Stimulated activated naive CD8-positive, alpha-beta T cell treated with anti-CD3 and anti-CD28 coated beads, Interleukin-15, Interleukin-2, amounts not matched to agents 100 ng/mL and 50 ng/mL, for 24 hours (primary cell): ENCODE measurements at regions not wholly inside any gene's neighbourhood (a gene's known extent, or its start where the extent isn't known, plus 50 kb on each side); places are given as distances from the start of the nearest gene placed in this dataset.
A peak's percentile ranks its signal among the peaks of the same experiment; 100 is the strongest.
"Not testable (repeated sequence)": the region's sequence is repeated elsewhere in the genome, so short reads cannot be mapped to it uniquely, and the experiment has no call there.

ENCODE experiments used
- H3K27ac Mint-ChIP-seq: one replicate; pipeline ENCODE4 v1.8.0; 2021; ENCODE audit warnings: mild to moderate bottlenecking, mixed read lengths
- H3K27me3 Mint-ChIP-seq: one replicate; pipeline ENCODE4 v1.8.0; 2021; ENCODE audit warnings: mixed read lengths
- H3K36me3 Mint-ChIP-seq: one replicate; pipeline ENCODE4 v1.8.0; 2021; ENCODE audit warnings: low read depth, mixed read lengths
- H3K4me1 Mint-ChIP-seq: one replicate; pipeline ENCODE4 v1.8.0; 2021; ENCODE audit warnings: low read depth, mixed read lengths
- H3K4me3 Mint-ChIP-seq: one replicate; pipeline ENCODE4 v1.8.0; 2021; ENCODE audit warnings: mild to moderate bottlenecking, mixed read lengths
- H3K9me3 Mint-ChIP-seq: one replicate; pipeline ENCODE4 v1.8.0; 2021; ENCODE audit warnings: mixed read lengths

GRCh38 chr6:137588472-137588871 is 94.3 kb upstream of the OLIG3 start:
- H3K4me1 Mint-ChIP-seq = peaks cover 7% of the 10 kb centered on the region
- peaks cover 15% of the 10 kb centered on the region for H3K27me3 Mint-ChIP-seq
- peaks cover 15% of the 10 kb centered on the region for H3K9me3 Mint-ChIP-seq
- H3K36me3 Mint-ChIP-seq = no peaks in the 10 kb centered on the region
- H3K27ac Mint-ChIP-seq = no peak overlapping the region
- no peak overlapping the region for H3K4me3 Mint-ChIP-seq

DNA sequence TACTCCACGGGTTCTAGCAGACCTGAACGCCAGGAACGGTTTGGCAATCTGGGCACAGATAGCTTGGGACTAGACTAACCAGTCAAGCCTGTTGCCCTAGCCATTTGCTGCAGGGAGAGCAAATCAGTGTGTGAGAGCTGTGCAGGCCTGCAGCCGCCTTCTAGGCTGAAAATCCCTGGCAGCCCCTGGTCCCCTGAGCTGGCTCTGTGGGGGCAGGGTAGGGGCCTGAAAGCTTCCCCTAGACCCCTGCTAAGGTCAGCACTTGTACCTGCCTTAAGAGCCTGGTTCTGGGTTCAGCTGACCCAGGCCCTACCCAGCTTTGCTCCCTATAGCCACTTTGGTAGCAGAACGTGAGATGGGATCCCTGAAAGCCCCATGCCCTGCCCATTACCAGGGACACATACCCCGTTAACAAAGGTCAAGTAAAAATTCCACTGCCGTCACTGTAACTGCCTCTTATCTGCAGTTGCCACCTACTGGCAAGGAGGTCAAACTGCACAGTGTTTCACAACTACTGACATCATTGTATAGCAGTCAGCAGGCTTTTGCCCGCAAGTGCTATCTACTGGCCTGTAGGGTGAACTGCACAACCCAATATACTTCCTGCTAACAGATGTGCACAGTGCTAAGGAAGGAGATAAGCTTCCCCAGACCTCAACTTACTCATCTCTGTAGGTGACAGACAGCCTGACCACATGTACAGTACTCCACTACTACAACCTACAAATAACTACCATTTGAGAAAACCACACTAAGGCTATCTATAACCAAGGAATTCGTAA is 95.1 kb upstream of the OLIG3 start:
- H3K27ac Mint-ChIP-seq = no peak overlapping the region
- H3K36me3 Mint-ChIP-seq = no peaks in the 10 kb centered on the region
- H3K4me3 Mint-ChIP-seq = no peak overlapping the region
- H3K27me3 Mint-ChIP-seq = peaks cover 18% of the 10 kb centered on the region
- peaks cover 16% of the 10 kb centered on the region for H3K9me3 Mint-ChIP-seq
- H3K4me1 Mint-ChIP-seq = peaks cover 7% of the 10 kb centered on the region

DNA sequence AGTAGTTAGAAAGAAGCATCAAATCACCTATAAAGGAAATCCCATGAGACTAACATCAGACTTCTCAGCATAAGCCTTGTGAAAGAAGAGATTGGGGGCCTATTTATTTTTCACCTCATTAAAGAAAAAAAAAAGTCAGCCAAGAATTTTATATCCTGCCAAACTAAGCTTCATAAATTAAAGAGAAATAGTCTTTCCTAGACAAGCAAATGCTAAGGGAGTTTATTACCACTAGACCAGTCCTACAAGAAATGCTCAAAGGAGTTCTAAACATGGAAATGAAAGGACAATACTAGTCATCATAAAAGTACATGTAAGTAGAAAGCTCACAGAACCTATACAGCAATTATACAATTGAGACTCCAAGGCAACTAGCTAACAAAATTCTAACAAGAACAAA is 96.5 kb upstream of the OLIG3 start:
- H3K27ac Mint-ChIP-seq = no peak overlapping the region
- H3K4me3 Mint-ChIP-seq = no peak overlapping the region
- peaks cover 22% of the 10 kb centered on the region for H3K27me3 Mint-ChIP-seq
- no peaks in the 10 kb centered on the region for H3K36me3 Mint-ChIP-seq
- peaks cover 7% of the 10 kb centered on the region for H3K4me1 Mint-ChIP-seq
- peaks cover 26% of the 10 kb centered on the region for H3K9me3 Mint-ChIP-seq

GRCh38 chr6:137601471-137601870 is 107.3 kb upstream of the OLIG3 start:
- H3K27me3 Mint-ChIP-seq = peaks cover 12% of the 10 kb centered on the region
- no peak overlapping the region for H3K27ac Mint-ChIP-seq
- H3K4me3 Mint-ChIP-seq = no peak overlapping the region
- no peaks in the 10 kb centered on the region for H3K36me3 Mint-ChIP-seq
- no peaks in the 10 kb centered on the region for H3K4me1 Mint-ChIP-seq
- peaks cover 3% of the 10 kb centered on the region for H3K9me3 Mint-ChIP-seq

GRCh38 chr6:137602313-137603197 is 108.4 kb upstream of the OLIG3 start:
- Mint-ChIP-seq H3K4me1 (no peaks in the 10 kb centered on the region), H3K4me3 (no peak overlapping the region), H3K27ac (no peak overlapping the region), H3K36me3 (no peaks in the 10 kb centered on the region), H3K9me3 (peaks cover 3% of the 10 kb centered on the region), H3K27me3 (peaks cover 19% of the 10 kb centered on the region)

- H3K27me3 Mint-ChIP-seq = peaks cover 23% of the 10 kb centered on the region
- H3K4me1 Mint-ChIP-seq = no peaks in the 10 kb centered on the region
- H3K36me3 Mint-ChIP-seq = no peaks in the 10 kb centered on the region
- H3K9me3 Mint-ChIP-seq = no peaks in the 10 kb centered on the region
- no peak overlapping the region for H3K27ac Mint-ChIP-seq
- no peak overlapping the region for H3K4me3 Mint-ChIP-seq
Measured at GRCh38 chr6:137610702-137611101, 116.5 kb upstream of the OLIG3 start.

DNA sequence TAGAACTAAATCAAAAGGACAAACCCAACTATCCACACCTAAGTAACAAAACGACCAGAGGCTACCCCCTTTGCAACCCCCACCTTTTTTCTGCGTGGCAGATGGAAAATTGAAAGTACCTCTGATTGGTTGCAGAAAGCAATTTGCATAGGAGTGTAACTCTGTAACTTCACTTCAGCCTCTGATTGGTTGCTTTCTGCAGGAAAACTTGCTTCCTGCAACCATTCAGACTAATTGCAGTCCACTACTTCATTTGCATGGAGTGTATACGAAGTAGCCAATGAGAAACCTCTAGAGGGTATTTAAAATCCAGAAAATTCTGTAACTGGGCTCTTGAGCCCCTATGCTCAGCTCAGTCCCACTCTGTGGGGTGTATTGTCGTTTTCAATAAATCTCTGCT is 129.1 kb upstream of the OLIG3 start:
- Mint-ChIP-seq H3K9me3 (no peaks in the 10 kb centered on the region), H3K27ac (no peak overlapping the region), H3K4me1 (no peaks in the 10 kb centered on the region), H3K36me3 (no peaks in the 10 kb centered on the region), H3K27me3 (peaks cover 25% of the 10 kb centered on the region), H3K4me3 (no peak overlapping the region)

DNA sequence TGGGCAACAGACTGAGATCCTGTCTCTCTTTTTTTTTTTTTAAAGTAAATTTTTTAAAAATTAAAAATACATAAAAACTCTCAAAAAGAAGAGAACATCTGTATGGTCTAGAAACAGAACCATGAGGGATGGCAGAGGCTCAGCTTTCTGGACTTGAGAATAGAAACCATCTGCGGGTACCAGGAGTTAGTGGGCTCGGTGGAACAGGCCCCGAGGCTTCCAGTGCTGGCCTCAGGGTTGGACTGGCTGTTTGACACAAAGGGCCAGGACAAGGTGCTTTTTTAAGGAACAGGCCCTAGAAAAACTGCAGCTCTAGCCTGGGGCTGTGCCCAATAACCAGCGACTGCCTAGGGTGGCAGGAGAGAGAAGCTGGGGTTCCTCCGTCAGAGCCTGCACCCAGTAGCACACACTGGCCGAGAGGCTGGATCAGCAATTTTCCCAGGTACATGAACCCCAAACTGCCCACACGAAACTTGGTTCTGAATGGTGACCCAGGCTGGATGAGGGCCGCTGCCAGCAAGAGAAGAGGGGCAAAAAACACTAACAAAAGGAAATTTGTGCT is 131.0 kb upstream of the OLIG3 start:
- no peaks in the 10 kb centered on the region for H3K36me3 Mint-ChIP-seq
- H3K4me3 Mint-ChIP-seq = no peak overlapping the region
- peaks cover 19% of the 10 kb centered on the region for H3K27me3 Mint-ChIP-seq
- H3K27ac Mint-ChIP-seq = no peak overlapping the region
- H3K9me3 Mint-ChIP-seq = no peaks in the 10 kb centered on the region
- H3K4me1 Mint-ChIP-seq = no peaks in the 10 kb centered on the region

DNA sequence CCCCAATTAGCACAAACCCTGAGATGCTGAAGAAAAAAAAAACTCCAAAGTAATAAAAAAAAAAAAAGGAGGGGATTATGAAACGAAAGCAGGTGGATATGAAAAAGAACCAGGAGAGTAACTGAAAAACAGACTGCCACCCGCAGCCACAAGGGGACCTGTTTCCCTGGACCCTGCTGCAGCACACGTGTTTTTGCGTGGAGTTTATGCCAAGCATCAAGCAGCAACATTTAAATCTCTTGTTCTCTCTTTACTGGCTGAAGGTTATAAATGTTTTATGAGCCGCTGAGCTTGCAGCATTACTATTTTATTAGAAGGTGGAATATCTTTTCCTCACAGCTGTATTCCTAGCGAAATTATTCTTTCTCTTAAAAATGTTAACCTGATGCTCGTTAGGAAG is 131.6 kb upstream of the OLIG3 start:
- Mint-ChIP-seq H3K4me3 (no peak overlapping the region), H3K36me3 (no peaks in the 10 kb centered on the region), H3K27me3 (peaks cover 19% of the 10 kb centered on the region), H3K27ac (no peak overlapping the region), H3K4me1 (no peaks in the 10 kb centered on the region), H3K9me3 (no peaks in the 10 kb centered on the region)

DNA sequence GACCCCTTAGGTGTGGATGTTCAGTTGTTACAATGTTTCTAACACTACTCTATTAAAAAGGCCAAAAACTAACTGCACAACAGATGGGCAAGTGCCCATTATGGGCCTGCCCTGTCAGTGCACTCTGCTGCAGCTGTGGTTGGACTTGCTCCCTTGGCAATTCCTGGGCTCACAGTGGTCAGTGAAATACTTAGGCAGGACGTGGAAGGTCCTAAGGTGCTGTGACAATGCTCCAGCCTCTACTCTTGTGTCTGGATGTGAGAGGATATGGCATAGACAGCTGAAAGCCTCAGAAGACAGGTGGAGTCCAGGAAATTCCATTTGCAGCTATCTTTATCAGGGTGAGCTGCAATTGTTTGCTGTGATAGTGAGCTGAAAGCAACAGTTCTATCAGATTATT is 136.5 kb upstream of the OLIG3 start:
- H3K27ac Mint-ChIP-seq = no peak overlapping the region
- H3K9me3 Mint-ChIP-seq = no peaks in the 10 kb centered on the region
- H3K4me1 Mint-ChIP-seq = no peaks in the 10 kb centered on the region
- peaks cover 5% of the 10 kb centered on the region for H3K27me3 Mint-ChIP-seq
- H3K36me3 Mint-ChIP-seq = no peaks in the 10 kb centered on the region
- no peak overlapping the region for H3K4me3 Mint-ChIP-seq

- H3K36me3 Mint-ChIP-seq = no peaks in the 10 kb centered on the region
- no peak overlapping the region for H3K4me3 Mint-ChIP-seq
Measured at GRCh38 chr6:137631323-137631722, 137.1 kb upstream of the OLIG3 start.

DNA sequence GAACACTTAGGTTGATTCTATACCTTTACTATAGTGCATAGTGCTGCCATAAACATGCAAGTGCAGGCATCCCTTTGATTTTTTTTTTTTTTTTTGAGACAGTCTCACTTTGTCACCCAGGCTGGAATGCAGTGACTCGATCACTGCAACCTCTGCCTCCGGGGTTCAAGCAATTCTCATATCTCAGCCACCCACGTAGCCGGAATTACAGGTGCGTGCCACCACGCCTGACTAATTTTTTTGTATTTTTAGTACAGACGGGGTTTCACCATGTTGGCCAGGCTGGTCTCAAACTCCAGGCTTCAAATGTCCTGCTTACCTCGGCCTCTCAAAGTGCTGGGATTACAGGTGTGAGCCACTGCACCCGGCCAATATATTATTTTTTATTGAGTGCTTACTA is 140.0 kb upstream of the OLIG3 start:
- not testable (repeated sequence) for H3K27ac Mint-ChIP-seq, H3K27me3 Mint-ChIP-seq, H3K4me1 Mint-ChIP-seq, H3K36me3 Mint-ChIP-seq, H3K9me3 Mint-ChIP-seq, H3K4me3 Mint-ChIP-seq

More at GRCh38 chr6:137631323-137631722, 137.1 kb upstream of the OLIG3 start:
- H3K27me3 Mint-ChIP-seq = peaks cover 5% of the 10 kb centered on the region
- H3K27ac Mint-ChIP-seq = no peak overlapping the region
- no peaks in the 10 kb centered on the region for H3K4me1 Mint-ChIP-seq
- no peaks in the 10 kb centered on the region for H3K9me3 Mint-ChIP-seq

DNA sequence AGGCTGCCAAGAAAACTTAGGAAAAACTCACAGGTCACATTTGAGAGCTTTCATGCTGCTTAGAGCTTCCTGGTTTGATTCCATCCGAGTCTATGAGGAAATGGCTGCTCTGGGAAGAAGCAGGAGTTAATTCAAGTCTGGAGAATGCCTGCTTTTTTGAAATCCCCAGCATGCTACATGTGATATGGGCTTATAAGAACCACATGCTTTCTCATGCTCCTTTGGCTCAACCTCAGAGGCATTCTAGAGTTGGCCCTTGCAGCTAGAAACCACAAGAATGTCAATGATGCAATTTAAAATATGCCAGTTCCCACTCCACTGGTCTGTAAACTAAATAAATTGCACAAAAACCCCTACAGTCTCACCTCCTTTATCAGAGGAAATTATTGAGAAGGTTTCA is 142.9 kb upstream of the OLIG3 start:
- H3K27ac Mint-ChIP-seq = no peak overlapping the region
- no peaks in the 10 kb centered on the region for H3K9me3 Mint-ChIP-seq
- no peaks in the 10 kb centered on the region for H3K27me3 Mint-ChIP-seq
- peaks cover 15% of the 10 kb centered on the region for H3K4me1 Mint-ChIP-seq
- no peaks in the 10 kb centered on the region for H3K36me3 Mint-ChIP-seq
- H3K4me3 Mint-ChIP-seq = no peak overlapping the region

DNA sequence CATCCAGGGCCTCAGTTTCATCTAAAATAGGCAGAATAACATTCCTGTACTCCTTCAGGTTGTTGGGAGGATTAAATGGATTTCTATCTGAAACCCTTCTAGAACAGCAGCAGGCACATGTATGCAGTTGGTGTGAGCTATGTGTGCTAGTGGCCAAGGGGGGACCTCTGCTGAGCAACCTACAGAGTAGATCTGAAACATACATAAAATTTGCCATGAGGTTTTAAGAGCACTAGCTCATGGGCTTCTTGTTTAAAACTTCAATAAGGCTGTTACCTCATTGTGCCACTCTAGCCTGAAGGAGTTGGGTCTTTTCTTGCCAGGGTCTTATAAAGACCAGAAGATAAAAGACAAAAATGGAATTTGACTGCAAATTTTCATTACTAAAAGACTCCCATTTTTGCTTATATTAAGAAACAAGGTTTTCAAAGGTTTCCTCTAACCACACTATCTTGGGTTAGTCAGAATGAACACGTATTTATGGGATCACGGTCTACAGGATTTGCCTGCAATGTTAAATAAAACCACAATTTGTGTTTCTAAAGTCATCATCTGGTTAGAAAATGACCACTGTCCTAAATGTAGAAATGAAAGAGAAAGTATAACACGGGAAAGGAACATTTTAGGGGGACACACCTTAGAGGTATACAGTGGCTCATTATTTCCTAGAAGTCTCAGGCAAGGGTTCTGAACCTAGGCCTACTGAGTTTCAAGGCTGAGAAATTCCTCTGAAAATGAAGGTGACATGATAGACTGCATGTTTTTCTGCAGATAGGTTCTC is 144.9 kb upstream of the OLIG3 start:
- H3K4me1 Mint-ChIP-seq = peaks cover 15% of the 10 kb centered on the region
- H3K36me3 Mint-ChIP-seq = no peaks in the 10 kb centered on the region
- peak overlapping the region; percentile 62 for H3K27ac Mint-ChIP-seq
- H3K9me3 Mint-ChIP-seq = no peaks in the 10 kb centered on the region
- H3K4me3 Mint-ChIP-seq = peak overlapping the region; percentile 9
- no peaks in the 10 kb centered on the region for H3K27me3 Mint-ChIP-seq
